NCI-H345 treated with DMSO at 0.1 percent for 48 hours (cell line): ENCODE measurements at regions not wholly inside any gene's neighbourhood (a gene's known extent, or its start where the extent isn't known, plus 50 kb on each side); places are given as distances from the start of the nearest gene placed in this dataset.
"Not testable (repeated sequence)": the region's sequence is repeated elsewhere in the genome, so short reads cannot be mapped to it uniquely, and the experiment has no call there.

Source experiments
- DNase-seq: peaks from one replicate; lab custom pipeline; 2025; ENCODE audit not compliant: unreplicated experiment; lab: John Stamatoyannopoulos, UW

DNA sequence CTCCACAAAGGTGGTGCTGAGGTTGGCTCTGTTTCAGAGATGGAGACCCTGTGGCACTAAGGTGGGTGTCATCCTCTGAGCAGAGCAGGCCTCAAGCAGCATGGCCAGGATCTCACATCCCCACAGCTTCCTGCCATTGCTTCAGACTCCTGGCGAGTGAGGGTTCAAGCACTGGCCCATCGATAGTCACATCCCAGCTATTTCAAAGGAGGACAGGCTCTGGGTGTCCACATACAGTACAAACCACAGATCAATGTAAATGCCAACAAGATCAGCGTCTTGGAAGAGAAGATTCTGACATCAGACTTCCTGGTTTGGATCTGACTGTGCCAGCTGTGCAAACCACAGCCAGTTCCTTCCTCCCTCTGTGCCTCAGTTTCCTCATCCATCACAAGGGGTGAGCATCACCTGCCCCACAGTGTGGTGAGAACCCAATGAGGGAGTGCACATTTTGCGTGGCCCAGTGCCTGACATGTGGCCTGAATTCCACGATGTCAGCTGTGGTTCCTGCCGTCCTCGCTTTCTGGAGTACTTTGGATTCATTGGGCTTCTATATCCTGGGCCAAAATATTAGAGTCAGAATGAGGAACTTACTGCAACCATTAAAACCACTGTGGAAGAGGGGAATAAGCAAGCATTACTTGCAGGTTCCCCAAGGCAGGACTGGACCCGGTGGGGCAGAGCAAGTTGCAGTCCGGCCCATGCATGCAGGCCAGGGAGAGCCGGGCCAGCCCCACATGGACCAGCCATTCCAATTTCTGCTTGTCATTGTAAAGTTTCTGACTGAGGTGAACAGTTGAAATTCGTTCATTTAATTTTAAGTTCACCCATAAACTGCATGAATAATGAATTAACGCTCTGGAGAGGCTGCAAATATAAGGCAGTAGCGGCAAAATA, 236.0 kb downstream of the TTLL2 start:
- DNase-seq = no peak

DNA sequence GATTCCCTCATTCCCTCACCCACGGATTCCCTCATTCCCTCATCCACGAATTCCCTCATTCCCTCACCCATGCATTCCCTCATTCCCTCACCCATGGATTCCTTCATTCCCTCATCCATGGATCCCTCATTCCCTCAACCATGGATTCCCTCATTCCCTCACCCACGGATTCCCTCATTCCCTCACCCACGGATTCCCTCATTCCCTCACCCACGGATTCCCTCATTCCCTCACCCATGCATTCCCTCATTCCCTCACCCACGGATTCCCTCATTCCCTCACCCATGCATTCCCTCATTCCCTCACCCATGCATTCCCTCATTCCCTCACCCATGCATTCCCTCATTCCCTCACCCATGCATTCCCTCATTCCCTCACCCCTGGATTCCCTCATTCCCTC, 238.0 kb downstream of the TTLL2 start:
- not testable (repeated sequence) for DNase-seq

DNA sequence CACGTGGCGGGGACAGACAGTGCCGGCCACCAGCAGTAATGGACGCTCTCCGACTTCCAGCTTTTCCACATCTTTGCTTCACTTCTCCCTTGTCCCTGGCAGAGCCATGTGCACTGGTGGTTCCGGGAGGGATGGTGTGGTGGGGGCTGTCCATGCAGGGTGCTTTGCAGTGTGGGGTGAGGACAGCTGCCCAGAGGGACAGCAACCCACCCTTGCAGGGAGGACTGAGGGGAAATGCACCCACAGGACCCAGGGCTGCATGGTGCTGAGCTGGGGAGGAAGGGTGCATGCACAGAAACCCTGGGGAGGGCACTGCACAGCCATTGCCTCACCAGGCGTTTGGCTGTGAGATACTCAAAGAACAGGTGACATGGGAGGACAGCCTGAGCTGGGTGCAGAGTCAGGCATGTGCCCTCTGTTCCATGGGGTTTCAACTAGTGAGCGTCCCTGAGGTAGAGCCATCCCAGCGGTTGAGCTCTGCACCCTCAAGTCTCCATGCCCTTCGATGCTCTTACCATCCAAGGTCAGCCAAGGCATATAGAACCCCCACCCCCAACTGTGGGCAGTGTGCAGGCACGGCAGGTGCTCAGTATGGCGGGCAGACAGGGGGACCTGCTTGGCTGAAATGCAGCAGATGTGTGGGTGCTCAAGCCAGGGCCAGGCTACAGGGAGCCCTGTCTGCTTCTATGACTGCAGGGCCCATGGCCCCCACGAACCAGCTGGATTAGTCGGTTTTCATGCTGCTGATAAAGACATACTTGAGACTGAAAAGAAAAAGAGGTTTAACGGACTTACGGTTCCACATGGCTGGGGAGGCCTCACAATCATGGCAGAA, 239.7 kb downstream of the TTLL2 start:
- DNase-seq = no peak

DNA sequence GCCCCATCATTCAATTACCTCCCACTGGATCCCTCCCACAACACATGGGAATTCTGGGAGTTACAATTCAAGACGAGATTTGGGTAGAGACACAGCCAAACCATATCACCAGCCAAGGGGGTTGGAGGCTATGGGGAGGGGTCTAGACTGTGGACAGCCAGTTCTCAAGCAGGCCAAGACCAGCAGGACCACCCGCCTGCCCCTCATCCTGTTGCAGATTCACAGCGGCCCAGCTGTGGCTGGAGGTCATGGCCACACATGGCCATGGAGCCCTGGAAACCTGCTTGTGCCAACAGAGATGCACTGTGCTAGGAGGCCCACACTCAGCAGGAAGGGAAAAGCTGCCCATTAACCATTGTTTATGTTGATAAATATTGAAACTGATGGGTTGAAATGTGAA, 240.5 kb downstream of the TTLL2 start:
- DNase-seq = no peak

DNA sequence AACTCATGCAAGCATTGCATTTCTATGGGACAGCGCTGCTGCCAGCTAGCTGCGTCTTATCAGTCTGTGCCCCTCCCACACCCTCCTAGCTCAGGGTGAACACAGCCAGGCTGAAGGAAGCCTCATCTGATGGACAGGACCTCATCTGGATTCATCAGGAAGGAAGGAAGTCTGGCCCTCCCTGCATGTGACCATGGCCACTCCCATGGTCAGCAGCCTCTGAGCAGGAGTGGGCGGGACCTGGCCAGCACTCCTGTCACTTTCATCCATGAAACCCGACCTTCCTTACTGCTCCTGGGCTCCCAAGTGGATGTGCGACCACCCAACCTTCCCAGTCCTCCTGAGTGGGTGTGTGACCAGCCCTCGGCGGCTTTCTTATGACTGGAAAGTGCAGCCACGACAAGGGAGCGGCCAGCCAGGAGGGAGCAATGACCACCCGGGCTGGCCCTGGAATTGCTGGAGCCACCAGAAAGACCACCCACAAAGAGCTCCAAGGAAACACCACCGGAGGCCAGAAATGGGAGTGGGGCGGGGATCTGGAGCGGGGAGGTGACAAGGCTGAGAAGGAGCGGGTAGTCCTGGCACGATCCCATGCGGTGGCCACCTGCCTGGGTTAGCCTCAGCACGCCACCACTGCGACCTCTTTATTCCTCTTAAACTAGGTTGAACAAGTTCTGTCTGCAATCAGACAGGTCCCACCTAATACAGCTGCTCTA, 241.2 kb downstream of the TTLL2 start:
- DNase-seq = no peak

DNA sequence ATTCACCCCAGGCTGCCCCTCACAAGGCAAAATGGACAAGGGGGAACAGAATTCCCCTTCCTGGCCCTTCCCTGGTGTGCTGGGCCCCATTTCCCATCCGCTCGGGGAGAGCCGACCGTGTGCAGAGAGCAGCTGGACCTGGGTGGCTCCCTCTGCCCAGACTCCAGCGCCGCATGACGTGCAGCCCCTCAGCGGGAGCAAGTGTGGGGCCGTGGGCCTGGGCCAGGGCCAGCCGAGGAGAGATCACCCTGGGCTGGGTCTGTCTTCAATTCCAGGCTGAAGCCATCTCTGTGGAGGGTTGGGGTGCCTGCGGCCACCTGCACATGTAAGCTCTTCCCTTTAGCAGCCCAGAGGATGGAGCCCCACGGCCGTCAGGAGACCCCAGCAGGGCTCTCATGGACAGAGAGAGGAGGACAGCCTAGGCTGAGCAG, 241.8 kb downstream of the TTLL2 start:
- no peak for DNase-seq

DNA sequence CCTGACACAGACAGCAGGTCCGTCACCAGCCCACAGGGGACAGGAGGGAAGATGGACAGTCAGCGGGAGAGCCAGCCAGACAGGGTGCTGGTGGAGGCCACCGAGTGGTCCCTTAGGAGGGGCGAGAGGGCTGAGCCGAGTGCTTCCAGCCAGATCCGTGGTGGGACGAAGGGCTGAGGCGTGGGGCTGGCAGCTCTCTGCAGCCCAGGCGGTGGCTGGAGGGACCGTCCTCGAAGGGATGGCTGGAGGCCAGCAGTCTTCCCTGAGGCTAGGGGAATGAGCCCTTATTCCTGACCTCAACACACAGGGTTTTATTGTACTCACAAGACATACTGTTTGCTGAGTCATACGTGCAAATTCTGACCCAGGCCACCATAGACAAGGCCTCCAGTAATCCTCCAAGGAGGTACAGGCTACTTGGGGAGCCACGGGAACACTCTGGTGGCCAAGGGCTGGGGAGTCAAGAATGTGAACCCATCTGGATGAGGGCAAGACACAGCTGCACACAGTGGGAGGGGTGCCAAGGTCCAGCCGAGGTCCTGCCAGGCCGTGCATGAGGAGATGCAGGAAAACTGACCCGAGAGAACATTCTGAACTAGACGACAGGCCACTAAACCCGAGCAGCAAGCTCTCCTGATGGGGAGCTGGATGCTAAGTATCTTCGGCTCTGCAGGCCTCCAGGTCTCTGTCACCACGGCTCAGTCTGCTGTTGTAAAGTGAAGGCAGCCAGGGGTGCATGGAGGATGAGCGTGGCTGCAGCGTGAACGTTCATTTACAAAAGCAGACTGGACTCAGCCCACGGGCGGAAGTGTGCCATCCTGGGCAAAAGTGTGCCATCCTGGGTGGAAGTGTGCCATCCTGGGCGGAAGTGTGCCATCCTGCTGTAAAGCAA, 242.5 kb downstream of the TTLL2 start:
- DNase-seq = no peak

DNA sequence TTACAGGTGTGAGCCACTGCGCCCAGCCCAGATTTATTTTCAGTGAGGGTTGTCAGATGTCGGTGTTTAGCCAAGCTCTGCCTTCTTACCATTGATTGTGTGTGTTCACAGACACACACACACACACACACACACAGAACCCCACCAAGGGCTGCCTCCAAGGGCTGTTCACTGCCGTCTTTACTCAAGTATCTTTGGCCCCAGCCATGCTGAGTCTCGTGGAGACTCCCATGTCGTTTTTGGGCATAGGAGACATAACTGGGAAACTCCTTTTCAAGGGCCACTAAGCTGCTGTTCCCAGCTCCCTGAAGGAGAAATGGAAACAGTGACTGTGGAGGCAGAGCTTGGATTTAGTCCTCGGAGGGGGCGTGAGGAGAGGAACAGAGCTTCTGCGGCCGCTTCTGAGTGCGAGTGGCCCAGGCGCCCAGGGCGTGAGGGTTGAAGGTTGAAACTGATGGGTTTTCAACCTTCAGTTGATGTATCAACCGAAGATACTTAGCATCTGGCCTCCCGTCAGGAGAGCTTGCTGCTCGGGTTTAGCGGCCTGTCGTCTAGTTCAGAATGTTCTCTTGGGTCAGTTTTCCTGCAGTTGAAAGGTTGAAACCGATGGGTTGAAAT, 243.6 kb downstream of the TTLL2 start:
- no peak for DNase-seq

DNA sequence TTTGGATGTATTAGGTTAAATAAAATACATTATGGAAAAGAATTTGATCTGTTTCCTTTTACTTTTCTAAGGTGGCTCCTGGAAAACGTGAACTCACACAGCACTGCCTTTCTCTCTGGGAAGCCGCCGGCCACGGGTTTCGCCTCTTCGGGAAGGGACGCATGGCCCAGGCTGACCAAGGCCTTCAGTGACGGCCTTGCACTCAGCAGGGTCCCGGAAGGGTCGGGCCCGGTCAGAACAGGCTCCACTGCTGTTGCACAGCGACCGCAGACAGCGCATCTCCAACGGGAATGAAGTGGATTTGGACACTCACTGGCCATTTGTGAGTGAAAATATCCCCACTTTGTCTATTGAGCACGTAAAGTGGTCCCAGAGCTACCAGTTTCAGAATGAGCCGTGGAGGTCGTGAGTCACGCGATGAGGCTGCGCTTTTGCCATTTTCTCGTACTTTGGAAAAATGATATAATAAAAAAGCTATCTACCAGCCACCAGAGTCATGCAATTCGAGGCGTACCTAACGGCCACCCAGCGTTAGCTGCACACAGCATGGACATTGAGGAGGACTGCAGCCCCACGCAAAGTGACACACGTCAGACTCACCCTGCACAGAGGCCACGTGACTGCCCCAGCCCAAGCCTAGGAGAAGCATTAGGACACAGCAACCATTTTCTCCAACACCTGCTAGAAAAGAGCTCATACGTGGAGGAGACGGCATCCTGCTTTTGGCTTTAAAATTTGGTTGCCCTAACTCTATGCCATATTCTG, 244.3 kb downstream of the TTLL2 start:
- no peak for DNase-seq

DNA sequence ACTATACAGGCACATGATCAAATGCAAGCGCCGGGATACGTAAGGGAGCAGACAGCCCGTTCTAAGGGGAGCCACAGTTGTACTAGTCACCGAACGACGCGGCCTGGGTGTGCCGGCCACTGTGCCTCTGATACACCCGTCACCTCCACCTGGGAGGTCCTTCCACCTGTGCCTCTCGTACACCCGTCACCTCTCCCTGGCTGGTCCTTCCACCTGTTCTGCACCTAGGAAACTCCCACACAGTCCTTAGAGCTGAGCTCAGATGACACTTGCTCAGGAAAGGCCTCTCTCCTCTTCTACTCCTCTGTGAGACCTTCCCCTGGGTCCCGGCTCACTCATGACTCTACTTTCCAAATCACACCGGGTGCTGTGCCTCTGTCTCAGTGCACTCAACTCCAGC, 245.0 kb downstream of the TTLL2 start:
- DNase-seq = no peak

DNA sequence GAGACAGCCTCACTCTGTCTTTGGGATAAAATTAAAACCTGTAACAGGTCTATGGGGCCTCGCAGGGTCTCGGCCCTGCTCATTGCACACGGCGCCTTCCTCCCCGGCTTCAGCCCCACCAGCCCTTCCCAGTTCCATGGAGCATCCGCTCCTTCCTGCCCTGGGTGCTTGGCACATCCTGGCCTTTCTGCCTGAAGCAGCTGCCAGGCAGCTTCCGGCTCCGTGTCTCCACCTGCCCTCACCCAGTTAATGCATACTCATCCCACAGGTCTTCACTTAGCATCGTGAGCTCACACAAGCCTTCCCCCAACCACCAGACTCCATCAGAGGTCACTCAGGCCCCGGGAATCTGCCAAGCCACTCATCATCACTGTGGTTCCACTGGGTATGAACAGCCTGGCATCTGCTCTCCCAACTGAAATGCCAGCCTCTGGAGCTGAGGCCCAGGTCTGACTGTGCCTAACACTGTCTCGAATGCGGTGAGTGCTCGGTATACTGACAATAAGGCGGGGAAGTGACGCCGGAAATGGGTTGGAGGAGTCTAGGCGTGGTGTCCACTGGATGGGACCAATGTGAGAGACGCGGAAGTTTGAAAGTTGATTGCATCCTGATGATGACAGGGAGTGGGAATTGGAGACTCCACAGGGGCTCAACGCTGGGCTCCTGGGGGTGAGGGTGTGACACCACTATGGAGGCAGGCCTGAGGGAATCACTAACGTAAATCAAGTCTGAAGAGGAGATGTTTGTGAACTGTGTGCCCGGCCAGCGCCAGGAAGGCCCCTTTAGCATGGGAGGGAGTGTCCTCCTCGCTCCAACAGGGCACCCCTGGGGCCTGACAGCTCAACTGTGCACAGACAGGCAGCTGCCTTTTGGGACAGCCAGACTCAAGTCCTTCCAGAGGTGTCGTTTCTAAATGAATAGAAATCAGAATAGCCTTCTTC, 245.8 kb downstream of the TTLL2 start:
- no peak for DNase-seq

DNA sequence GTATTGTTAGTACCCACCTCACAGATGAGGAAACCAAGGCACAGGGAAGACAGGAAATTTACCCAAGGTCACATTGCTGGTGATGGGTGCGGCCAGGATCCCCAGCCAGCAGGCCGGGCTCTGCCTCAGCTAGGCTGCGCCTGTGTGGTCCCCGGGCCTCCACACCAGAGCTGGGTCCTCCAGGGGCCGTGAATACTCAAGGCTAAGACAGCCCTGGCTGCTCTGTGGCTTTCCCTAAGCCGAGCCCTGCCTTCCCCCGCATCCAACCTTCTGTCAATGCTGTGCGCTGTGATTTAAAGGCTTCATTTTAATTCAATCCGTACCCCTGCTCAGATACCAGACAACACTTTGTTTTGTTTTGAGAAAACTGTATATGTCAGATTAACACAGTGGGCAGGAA, 246.7 kb downstream of the TTLL2 start:
- DNase-seq = no peak

DNA sequence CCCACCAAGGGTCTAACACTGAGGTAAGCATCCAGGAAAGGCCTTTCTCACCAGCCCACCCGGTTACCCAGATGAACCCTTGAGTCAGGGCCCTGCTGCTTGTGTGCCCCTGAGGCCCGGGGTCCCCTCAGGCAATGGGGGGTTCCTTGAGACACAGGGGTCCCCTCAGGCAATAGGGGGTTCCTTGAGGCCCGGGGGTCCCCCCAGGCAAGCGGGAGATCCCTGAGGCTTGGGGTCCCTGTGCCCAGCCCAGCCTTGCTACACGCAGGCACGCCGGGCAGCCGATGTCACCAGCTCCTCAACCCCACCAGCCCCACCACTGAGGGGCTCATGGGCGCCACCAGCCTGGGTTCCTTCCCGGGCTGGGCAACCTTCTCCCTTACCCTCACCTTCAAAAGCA, 247.2 kb downstream of the TTLL2 start:
- no peak for DNase-seq

DNA sequence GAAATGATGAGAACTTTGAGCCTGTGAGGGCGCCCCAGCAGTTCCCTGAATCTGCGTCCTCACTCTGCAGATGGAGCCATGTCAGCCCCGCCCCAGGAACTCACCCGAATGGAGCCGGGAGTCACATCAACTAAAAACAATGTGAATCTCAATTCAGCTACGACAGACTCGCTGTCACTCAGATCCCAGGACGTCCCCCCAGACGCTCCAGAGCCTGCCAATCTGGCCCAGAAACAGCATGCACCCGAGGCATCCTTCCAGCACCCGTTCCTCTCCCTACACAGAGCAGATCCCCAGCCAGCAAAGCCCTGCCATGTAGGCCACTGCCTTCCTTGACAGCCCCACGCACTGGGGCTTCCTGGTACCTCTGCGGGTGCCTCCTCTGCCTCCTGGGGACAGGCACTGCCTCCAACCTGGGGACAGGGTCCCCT, 248.0 kb downstream of the TTLL2 start:
- DNase-seq = no peak

DNA sequence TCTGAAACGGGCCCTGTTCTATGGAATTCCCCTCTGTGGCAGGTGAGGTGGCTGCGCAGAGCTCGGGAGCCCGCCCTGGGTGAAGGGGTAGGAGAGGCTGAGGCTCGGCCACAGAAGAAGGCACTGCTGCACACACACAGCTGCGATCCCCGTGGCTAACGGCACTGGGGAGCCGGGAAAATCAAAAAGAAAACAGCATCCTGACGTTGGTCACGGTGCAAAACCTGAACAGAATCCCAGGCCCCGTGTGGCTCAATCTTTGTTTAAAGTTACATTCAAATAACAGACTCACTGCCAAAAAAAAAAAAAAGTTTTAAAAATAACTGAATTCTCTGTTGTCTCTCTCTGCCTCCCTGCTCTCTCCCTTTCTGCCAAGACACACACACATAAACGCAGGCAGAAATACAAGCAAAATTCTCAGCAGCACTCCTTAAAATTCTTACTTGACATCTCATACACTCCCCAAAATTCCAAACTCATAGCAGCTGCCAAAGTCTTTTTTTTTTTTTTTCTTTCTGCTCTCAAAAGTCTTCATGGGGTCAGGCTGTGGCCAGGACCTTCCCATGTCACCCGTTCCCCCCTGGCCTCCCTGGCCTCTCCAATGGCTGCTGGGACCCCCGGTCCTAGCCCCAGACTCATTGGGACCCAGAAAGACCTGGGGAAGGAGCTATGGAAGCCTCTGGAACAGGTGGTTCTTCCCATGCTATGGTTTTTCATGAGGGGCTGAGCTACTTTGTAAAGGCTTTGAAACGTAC, 248.8 kb downstream of the TTLL2 start:
- no peak for DNase-seq

DNA sequence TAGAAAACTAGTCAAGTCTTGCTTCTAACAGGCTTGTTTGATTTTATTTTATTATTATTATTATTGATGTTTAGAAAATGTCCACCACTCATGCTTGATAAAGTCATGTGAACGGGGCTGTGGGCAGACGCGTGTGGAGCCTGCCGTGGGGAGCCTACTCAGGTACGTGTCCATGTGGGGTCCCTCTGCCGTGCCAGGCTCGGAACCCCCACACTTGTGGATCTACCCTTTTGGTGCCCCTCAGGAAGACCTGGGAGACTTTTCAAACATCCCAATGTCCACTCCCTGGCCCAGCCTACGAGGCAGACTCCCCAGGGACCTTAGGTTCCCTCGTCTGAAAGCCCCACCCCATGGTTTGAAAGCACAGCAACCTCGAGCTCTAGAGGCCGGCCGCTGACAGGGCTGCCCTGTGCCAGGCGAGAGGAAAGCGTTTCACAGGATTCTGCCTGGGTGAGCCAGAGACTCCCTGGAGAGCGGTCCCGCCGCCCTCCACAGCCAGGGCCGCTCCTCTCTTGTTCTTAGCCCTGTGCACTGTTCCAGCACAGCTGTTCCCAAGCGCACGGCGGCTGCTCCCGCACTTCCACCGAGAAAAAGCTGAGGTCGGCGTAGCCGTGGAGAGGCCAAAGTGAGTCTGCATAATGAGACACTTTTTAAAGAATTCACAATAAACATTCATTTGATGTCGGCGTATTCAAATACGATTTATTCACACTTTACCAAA, 249.7 kb downstream of the TTLL2 start:
- no peak for DNase-seq

DNA sequence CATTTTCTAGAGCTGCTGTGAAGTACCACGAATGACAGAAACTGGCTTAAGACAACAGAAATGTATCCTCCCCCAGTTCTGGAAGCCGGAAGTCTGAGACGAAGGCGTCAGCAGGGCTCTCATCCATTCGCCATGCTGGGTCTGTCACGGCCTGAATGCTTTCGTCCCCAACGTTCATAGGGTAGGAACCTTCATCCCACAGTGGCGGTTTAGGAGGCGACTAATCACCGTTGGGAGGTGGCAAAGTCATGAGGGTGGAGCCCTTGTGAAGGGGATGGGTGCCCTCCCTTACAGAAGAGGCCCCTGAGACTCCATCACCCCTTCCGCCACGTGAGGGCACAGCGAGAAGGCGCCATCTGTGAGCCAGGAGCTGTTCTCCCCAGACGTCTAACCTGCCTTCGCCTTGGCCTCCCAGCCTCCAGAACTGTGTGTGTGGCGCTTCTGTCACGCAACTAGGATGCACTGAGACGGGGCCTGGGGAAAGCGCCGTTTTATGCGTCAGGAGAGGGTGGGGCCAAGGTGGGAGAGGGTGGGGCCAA, 250.3 kb downstream of the TTLL2 start:
- no peak for DNase-seq
